CD14-positive monocyte (primary cell): ENCODE measurements at regions not wholly inside any gene's neighbourhood (a gene's known extent, or its start where the extent isn't known, plus 50 kb on each side); places are given as distances from the start of the nearest gene placed in this dataset.

Source experiments
- DNase-seq, 3 donors: peaks; one replicate each; pipeline ENCODE4 v3.0.0-alpha.2; 2011 to 2022
- H2AFZ ChIP-seq: 2 replicates; pipeline ENCODE4 v1.6.0; 2012; ENCODE audit warnings: mild to moderate bottlenecking, low read depth, low read length, inconsistent platforms; ENCODE audit not compliant: insufficient read depth, poor library complexity, severe bottlenecking
- H3K27ac ChIP-seq, 2 donors: 1 replicate in 1 of 2; 2 replicates in 1 of 2; pipeline ENCODE4 v1.5.1; 2012 to 2013; ENCODE audit warnings: low read length in 2 of 2, control low read depth in 1 of 2, inconsistent platforms in 1 of 2, low read depth in 1 of 2, mild to moderate bottlenecking in 1 of 2
- H3K27me3 ChIP-seq, 2 donors: one replicate each; pipeline versions ENCODE4 v1.6.0 to v1.6.1; 2011 to 2013; ENCODE audit warnings: low read length in 2 of 2; ENCODE audit not compliant: control insufficient read depth in 2 of 2, insufficient read depth in 2 of 2
- H3K36me3 ChIP-seq, 2 donors: replicated peaks in 1 of 2; 1 replicate in 1 of 2; 2 replicates in 1 of 2; pipeline versions ENCODE4 v1.5.1 to v1.6.1; 2012 to 2013; ENCODE audit warnings: low read length in 2 of 2, control low read depth in 1 of 2, inconsistent platforms in 1 of 2, mild to moderate bottlenecking in 1 of 2; ENCODE audit not compliant: insufficient read depth in 2 of 2, control insufficient read depth in 1 of 2
- H3K4me1 ChIP-seq, 2 donors: 1 replicate in 1 of 2; 2 replicates in 1 of 2; pipeline versions ENCODE4 v1.5.1 to v1.6.1; 2012 to 2013; ENCODE audit warnings: low read length in 2 of 2, control low read depth in 1 of 2, inconsistent platforms in 1 of 2, mild to moderate bottlenecking in 1 of 2, moderate library complexity in 1 of 2; ENCODE audit not compliant: insufficient read depth in 2 of 2, control insufficient read depth in 1 of 2
- H3K4me2 ChIP-seq: replicated peaks from 2 replicates; pipeline ENCODE3; 2012; ENCODE audit warnings: low read length, moderate library complexity, mild to moderate bottlenecking; ENCODE audit not compliant: poor library complexity, severe bottlenecking; ENCODE audit errors: extremely low read depth
- H3K4me3 ChIP-seq, 3 experiments: fragments of 200-600 bp in 1 of 3; sonication (generic) in 1 of 3; replicated peaks in 1 of 3; 1 replicate in 2 of 3; 2 replicates in 1 of 3; pipeline ENCODE4 v1.5.1; 2011 to 2013; ENCODE audit warnings: low read length in 3 of 3, mild to moderate bottlenecking in 3 of 3, control low read depth in 2 of 3, low read depth in 2 of 3, inconsistent platforms in 1 of 3, moderate library complexity in 1 of 3
- H3K79me2 ChIP-seq: 2 replicates; pipeline ENCODE4 v1.6.0; 2012; ENCODE audit warnings: mild to moderate bottlenecking, control low read depth, inconsistent platforms, low read length, moderate library complexity; ENCODE audit not compliant: insufficient read depth
- H3K9ac ChIP-seq: 2 replicates; pipeline ENCODE4 v1.6.0; 2017; ENCODE audit warnings: low read length, mild to moderate bottlenecking; ENCODE audit not compliant: insufficient read depth, poor library complexity, severe bottlenecking
- H3K9me3 ChIP-seq, 2 donors: replicated peaks in 1 of 2; 1 replicate in 1 of 2; 2 replicates in 1 of 2; pipeline versions ENCODE4 v1.5.1 to v1.6.1; 2012 to 2013; ENCODE audit warnings: low read length in 2 of 2, control low read depth in 1 of 2; ENCODE audit not compliant: control insufficient read depth in 1 of 2, insufficient read depth in 1 of 2
- H4K20me1 ChIP-seq: 2 replicates; pipeline ENCODE4 v1.6.0; 2012; ENCODE audit warnings: mild to moderate bottlenecking, low read length, control low read depth, moderate library complexity; ENCODE audit not compliant: insufficient read depth
- H3K27ac Mint-ChIP-seq, 7 donors: one replicate each; pipeline ENCODE4 v1.8.0; 2020; ENCODE audit warnings: mild to moderate bottlenecking in 7 of 7, mixed read lengths in 7 of 7, moderate library complexity in 6 of 7, inconsistent platforms in 2 of 7
- H3K27me3 Mint-ChIP-seq, 3 donors: one replicate each; pipeline ENCODE4 v1.8.0; 2021 to 2022; ENCODE audit warnings: low read depth in 3 of 3, mild to moderate bottlenecking in 3 of 3, mixed read lengths in 3 of 3, moderate library complexity in 3 of 3, inconsistent platforms in 1 of 3
- H3K36me3 Mint-ChIP-seq, 2 donors: one replicate each; pipeline ENCODE4 v1.8.0; 2020; ENCODE audit warnings: mixed read lengths in 2 of 2, inconsistent platforms in 1 of 2, mild to moderate bottlenecking in 1 of 2
- H3K4me1 Mint-ChIP-seq: one replicate; pipeline ENCODE4 v1.8.0; 2020; ENCODE audit warnings: mild to moderate bottlenecking, mixed read lengths
- H3K4me3 Mint-ChIP-seq, 2 donors: one replicate each; pipeline ENCODE4 v1.8.0; 2020; ENCODE audit warnings: mild to moderate bottlenecking in 2 of 2, mixed read lengths in 2 of 2, moderate library complexity in 1 of 2
- H3K9me3 Mint-ChIP-seq, 7 donors: one replicate each; pipeline ENCODE4 v1.8.0; 2020 to 2022; ENCODE audit warnings: mixed read lengths in 7 of 7, mild to moderate bottlenecking in 6 of 7, moderate library complexity in 6 of 7, inconsistent platforms in 2 of 7
- WGBS: methylation state at CpG from one replicate; pipeline ENCODE4 v1.1.5; 2013; ENCODE audit warnings: missing lambda C conversion rate; ENCODE audit not compliant: insufficient coverage; 5-methylcytosine and 5-hydroxymethylcytosine counted together
- intact Hi-C, 2 donors: fragments of 100-400 bp; cut with micrococcal nuclease; formaldehyde crosslinking; loops; one replicate each; pipeline versions ENCODE4 v1.15.0 to v1.15.1; 2023
- TF ChIP-seq, protein P1 (sequence below): fragments of 200-600 bp; IDR thresholded peaks from one replicate; pipeline ENCODE4 v1.8.0; 2022; ENCODE audit warnings: antibody characterized with exemption, mild to moderate bottlenecking

DNA sequence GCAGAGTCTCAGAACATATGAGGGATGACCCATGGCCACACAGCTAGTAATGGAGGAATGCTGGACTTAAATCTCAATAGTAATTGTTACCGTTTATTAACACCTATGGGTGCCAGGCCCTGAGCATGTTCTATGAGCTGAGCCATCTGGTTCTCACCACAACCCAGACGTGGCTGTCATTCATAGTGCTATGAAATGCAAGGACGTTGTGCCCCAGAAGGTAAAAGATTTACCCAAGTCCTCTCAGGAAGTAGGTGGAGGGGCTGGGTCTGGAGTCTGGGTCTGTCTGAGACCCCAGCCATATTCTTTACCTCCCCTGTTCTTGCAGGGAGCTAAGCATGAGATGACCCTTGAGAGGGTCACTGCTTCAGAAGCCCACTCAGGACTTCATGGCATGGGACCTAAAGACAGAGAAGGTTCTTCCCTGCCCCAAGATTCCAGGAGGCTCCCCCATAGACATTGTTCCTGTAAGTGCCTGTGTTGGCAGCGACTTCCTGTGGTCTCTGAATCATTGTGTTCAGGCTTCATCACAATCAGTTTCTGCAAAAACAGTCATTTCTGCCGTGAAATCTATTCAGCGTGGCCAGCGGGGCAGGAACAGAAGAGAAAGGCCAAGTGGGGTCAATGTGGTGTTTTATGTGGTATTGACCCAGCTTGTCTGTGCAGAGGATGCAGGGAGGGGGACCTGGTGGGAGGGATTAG, 475.4 kb downstream of the PTPRU start:
- peak; percentile 47 to 62 (median 57) for DNase-seq
- peaks cover 0 to 2% (median 2%) of the 10 kb centered on the region in 3 donors for H3K27me3 Mint-ChIP-seq
- Histone ChIP-seq H3K27me3 (no peaks in the 10 kb centered on the region), H3K9ac (peak overlapping the region; percentile 51), H3K79me2 (no peaks in the 10 kb centered on the region), H3K4me2 (peak overlapping the region; percentile 74), H3K4me3 (peak overlapping the region in 2 of 3 experiments; percentile 15 to 62), H3K36me3 (no peaks in the 10 kb centered on the region), H3K27ac (peak overlapping the region; percentile 65 to 92), H3K4me1 (peaks cover 62 to 72% of the 10 kb centered on the region in 2 donors), H3K9me3 (peaks cover 0 to 4% of the 10 kb centered on the region in 2 donors), H2AFZ (peak overlapping the region; percentile 33), H4K20me1 (no peaks in the 10 kb centered on the region)
- 21% methylated on average over 4 of the region's 7 CpGs for WGBS
- H3K4me3 Mint-ChIP-seq, result peak overlapping the region; percentile 60 to 87
- H3K4me1 Mint-ChIP-seq, result peaks cover 70% of the 10 kb centered on the region
- intact Hi-C loops, result no loop called here
- H3K27ac Mint-ChIP-seq, result peak overlapping the region; percentile 89 to 96 (median 93)
- peaks cover 0 to 8% (median 4%) of the 10 kb centered on the region in 7 donors for H3K9me3 Mint-ChIP-seq
- TF ChIP-seq, protein P1, sequence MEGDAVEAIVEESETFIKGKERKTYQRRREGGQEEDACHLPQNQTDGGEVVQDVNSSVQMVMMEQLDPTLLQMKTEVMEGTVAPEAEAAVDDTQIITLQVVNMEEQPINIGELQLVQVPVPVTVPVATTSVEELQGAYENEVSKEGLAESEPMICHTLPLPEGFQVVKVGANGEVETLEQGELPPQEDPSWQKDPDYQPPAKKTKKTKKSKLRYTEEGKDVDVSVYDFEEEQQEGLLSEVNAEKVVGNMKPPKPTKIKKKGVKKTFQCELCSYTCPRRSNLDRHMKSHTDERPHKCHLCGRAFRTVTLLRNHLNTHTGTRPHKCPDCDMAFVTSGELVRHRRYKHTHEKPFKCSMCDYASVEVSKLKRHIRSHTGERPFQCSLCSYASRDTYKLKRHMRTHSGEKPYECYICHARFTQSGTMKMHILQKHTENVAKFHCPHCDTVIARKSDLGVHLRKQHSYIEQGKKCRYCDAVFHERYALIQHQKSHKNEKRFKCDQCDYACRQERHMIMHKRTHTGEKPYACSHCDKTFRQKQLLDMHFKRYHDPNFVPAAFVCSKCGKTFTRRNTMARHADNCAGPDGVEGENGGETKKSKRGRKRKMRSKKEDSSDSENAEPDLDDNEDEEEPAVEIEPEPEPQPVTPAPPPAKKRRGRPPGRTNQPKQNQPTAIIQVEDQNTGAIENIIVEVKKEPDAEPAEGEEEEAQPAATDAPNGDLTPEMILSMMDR, result no peak
- peaks cover 0 to 3% of the 10 kb centered on the region in 2 donors for H3K36me3 Mint-ChIP-seq

DNA sequence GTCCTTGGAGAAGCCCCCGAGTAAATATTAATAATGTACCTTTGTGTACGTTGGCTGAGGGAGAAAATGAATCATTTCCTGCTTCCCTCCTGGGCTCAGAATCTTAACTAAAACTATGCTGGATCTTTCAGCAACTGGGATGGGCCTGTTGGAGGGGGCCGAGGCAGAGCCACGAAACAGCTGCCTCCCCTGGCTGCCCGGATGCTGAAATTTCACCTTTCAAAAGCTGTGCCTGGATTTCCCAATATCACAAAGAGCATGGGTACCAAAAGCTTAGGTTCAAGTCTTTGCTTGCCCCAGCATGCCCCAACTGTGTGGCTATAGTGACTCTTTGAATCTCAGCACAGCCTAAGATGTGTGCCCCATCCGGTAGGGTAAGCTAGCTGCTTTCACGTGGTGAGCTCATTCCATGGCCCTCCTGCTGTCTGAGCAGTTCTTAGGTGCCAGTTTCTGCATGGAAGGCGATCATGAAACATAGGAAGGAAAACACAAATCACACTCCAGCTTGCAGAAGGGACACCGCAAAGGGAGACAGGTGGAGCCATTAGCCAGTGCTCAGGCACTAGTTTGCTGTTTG, 473.5 kb downstream of the PTPRU start:
- Histone ChIP-seq H3K27me3 (peaks cover 0 to 13% of the 10 kb centered on the region in 2 donors), H3K36me3 (no peaks in the 10 kb centered on the region), H3K4me2 (no peak overlapping the region), H3K4me3 (no peak overlapping the region), H3K79me2 (no peaks in the 10 kb centered on the region), H4K20me1 (no peaks in the 10 kb centered on the region), H3K9me3 (no peaks in the 10 kb centered on the region), H3K4me1 (peaks cover 59 to 69% of the 10 kb centered on the region in 2 donors), H3K9ac (no peak overlapping the region), H2AFZ (peak overlapping the region; percentile 13), H3K27ac (no peak overlapping the region)
- H3K27ac Mint-ChIP-seq, result peak overlapping the region in 4 of 7 donors; percentile 15 to 75 (median 32)
- intact Hi-C loops, result no loop called here
- WGBS, result 29% methylated on average over 6 of the region's 9 CpGs
- peaks cover 0 to 3% (median 0%) of the 10 kb centered on the region in 7 donors for H3K9me3 Mint-ChIP-seq
- H3K4me3 Mint-ChIP-seq, result no peak overlapping the region
- DNase-seq, result no peak
- H3K36me3 Mint-ChIP-seq, result peaks cover 0 to 3% of the 10 kb centered on the region in 2 donors
- TF ChIP-seq, protein P1, result no peak
- H3K27me3 Mint-ChIP-seq, result peaks cover 6 to 21% (median 19%) of the 10 kb centered on the region in 3 donors
- H3K4me1 Mint-ChIP-seq, result peaks cover 66% of the 10 kb centered on the region
